ENCODE measurements at regions not wholly inside any gene's neighbourhood (a gene's known extent, or its start where the extent isn't known, plus 50 kb on each side); places are given as distances from the start of the nearest gene placed in this dataset.

DNA sequence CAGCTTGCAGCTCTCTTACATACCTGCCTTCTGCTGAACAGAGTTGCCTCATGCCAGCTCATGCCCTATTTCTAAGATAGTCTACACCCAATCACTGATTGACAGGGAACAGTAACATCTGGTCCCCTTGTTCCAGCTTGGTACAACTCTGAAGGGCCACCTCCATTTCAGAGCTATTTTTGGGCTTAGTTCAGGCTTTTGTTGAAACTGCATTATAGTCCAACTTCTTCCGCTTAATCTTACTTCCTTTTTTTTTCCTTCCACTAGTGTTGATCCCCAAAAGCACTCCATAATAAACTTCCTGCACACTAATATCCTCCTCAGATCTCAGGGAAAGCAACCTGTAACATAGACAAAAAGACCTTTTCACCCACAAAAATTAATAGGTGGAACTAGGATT is 65.7 kb upstream of the TNFRSF21 start:
- no peak overlapping the region for H3K4ac ChIP-seq (ENCODE audit: low read depth, low read length)
- intact Hi-C loops (cut with micrococcal nuclease): no loop called here
- H4K8ac ChIP-seq (ENCODE audit: low read depth in 2 of 2, low read length in 2 of 2): no peak overlapping the region
- H3K4me2 ChIP-seq (ENCODE audit: low read depth, low read length): no peak overlapping the region
- no peak overlapping the region for H2AK5ac ChIP-seq (ENCODE audit: low read depth, low read length)
- no peak overlapping the region for H3K18ac ChIP-seq (ENCODE audit: low read depth, low read length)
- H2BK5ac ChIP-seq (ENCODE audit: low read depth, low read length, poor library complexity, severe bottlenecking): no peak overlapping the region
- H2AK9ac ChIP-seq (replicated peaks; ENCODE audit: low read depth, low read length, poor library complexity): no peak overlapping the region
- H2BK120ac ChIP-seq (ENCODE audit: low read depth, low read length): no peak overlapping the region
- H2BK15ac ChIP-seq (ENCODE audit: low read depth, low read length): no peak overlapping the region
- H3K36me3 ChIP-seq (ENCODE audit: control insufficient read depth, insufficient read depth, low read length): no peaks in the 10 kb centered on the region
- H3K27ac ChIP-seq (ENCODE audit: insufficient read depth, low read length): no peak overlapping the region
- H3K56ac ChIP-seq (ENCODE audit: extremely low read depth, insufficient read depth, low read length): no peak overlapping the region
- no peaks in the 10 kb centered on the region for H3K4me1 ChIP-seq (ENCODE audit: control insufficient read depth, insufficient read depth, low read length)
- H3K9me1 ChIP-seq (ENCODE audit: insufficient read depth, low read length): no peaks in the 10 kb centered on the region
- H3K79me1 ChIP-seq (ENCODE audit: low read depth in 1 of 2, low read length in 2 of 2): no peaks in the 10 kb centered on the region
- no peaks in the 10 kb centered on the region for H3K9me3 ChIP-seq (ENCODE audit: control insufficient read depth, insufficient read depth, low read length)
- no peak overlapping the region for H3K9ac ChIP-seq (ENCODE audit: low read depth, low read length)
- H3K14ac ChIP-seq (replicated peaks; ENCODE audit: low read depth, low read length): no peak overlapping the region
- in situ Hi-C loops (cut with MboI; ENCODE audit: low sequenced_read_pairs): no loop called here
- H2AFZ ChIP-seq (replicated peaks; ENCODE audit: low read length, poor library complexity): no peak overlapping the region
- H3K23ac ChIP-seq (ENCODE audit: low read depth, low read length): no peak overlapping the region
- TF ChIP-seq, protein P1, sequence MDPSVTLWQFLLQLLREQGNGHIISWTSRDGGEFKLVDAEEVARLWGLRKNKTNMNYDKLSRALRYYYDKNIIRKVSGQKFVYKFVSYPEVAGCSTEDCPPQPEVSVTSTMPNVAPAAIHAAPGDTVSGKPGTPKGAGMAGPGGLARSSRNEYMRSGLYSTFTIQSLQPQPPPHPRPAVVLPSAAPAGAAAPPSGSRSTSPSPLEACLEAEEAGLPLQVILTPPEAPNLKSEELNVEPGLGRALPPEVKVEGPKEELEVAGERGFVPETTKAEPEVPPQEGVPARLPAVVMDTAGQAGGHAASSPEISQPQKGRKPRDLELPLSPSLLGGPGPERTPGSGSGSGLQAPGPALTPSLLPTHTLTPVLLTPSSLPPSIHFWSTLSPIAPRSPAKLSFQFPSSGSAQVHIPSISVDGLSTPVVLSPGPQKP (IDR thresholded peaks at IDR 0.05; ENCODE audit: borderline replicate concordance, low read depth, low read length): no peak
- TF ChIP-seq, protein P2, sequence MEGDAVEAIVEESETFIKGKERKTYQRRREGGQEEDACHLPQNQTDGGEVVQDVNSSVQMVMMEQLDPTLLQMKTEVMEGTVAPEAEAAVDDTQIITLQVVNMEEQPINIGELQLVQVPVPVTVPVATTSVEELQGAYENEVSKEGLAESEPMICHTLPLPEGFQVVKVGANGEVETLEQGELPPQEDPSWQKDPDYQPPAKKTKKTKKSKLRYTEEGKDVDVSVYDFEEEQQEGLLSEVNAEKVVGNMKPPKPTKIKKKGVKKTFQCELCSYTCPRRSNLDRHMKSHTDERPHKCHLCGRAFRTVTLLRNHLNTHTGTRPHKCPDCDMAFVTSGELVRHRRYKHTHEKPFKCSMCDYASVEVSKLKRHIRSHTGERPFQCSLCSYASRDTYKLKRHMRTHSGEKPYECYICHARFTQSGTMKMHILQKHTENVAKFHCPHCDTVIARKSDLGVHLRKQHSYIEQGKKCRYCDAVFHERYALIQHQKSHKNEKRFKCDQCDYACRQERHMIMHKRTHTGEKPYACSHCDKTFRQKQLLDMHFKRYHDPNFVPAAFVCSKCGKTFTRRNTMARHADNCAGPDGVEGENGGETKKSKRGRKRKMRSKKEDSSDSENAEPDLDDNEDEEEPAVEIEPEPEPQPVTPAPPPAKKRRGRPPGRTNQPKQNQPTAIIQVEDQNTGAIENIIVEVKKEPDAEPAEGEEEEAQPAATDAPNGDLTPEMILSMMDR (conservative IDR thresholded peaks at IDR 0.05; ENCODE audit: low read depth, low read length): no peak
- TF ChIP-seq MAFK (IDR thresholded peaks at IDR 0.05; ENCODE audit: low read depth, low read length) (no peak), RFX5 (IDR thresholded peaks at IDR 0.05; ENCODE audit: low read depth, low read length) (no peak), POLR2A (IDR thresholded peaks at IDR 0.05; ENCODE audit: low read depth, low read length) (no peak), CHD1 (IDR thresholded peaks at IDR 0.05; ENCODE audit: low read depth, low read length) (no peak), RCOR1 (IDR thresholded peaks at IDR 0.05; ENCODE audit: insufficient replicate concordance, low read length) (no peak), NFE2L2 (IDR thresholded peaks at IDR 0.05; ENCODE audit: low read depth, low read length) (no peak), CEBPB (IDR thresholded peaks at IDR 0.05; ENCODE audit: low read depth, low read length) (no peak)
- TF ChIP-seq, protein P3, sequence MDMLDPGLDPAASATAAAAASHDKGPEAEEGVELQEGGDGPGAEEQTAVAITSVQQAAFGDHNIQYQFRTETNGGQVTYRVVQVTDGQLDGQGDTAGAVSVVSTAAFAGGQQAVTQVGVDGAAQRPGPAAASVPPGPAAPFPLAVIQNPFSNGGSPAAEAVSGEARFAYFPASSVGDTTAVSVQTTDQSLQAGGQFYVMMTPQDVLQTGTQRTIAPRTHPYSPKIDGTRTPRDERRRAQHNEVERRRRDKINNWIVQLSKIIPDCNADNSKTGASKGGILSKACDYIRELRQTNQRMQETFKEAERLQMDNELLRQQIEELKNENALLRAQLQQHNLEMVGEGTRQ (IDR thresholded peaks at IDR 0.05; ENCODE audit: low read depth, low read length): no peak
- dilution Hi-C loops (cut with HindIII; ENCODE audit: low sequenced_read_pairs, unreplicated experiment): no loop called here
- DNase-seq (no peak), ATAC-seq (ENCODE audit: low read depth) (no peak)
- no peak overlapping the region for H4K5ac ChIP-seq (ENCODE audit: low read depth, low read length)
- BruUV-seq (replicated peaks): no TSS peak
- H4K91ac ChIP-seq (ENCODE audit: insufficient read depth, low read depth, low read length): no peak overlapping the region
- WGBS, 2 experiments (ENCODE audit: extremely low coverage in 2 of 2, insufficient read length in 1 of 2): no CpG with 5 or more reads among the region's 1 CpG
- no peak overlapping the region for H2BK20ac ChIP-seq (ENCODE audit: low read depth, low read length)
- no peak overlapping the region for H3K4me3 ChIP-seq (ENCODE audit: insufficient read depth, low read depth, low read length)
- CTCF ChIA-PET: interaction anchor here (0.6 to 0.8 kb wide), 2 partner anchors 10 to 382 kb away, joined by 3 read pairs; no protein-coding TSS in a partner anchor
- no peaks in the 10 kb centered on the region for H4K20me1 ChIP-seq (ENCODE audit: insufficient read depth, low read length)
- POLR2A ChIA-PET (ENCODE audit: unreplicated experiment): no interaction called here
- no peaks in the 10 kb centered on the region; the same call in 1 of the 2 replicates for H3K27me3 ChIP-seq (ENCODE audit: control insufficient read depth, insufficient read depth, low read length)

Measured in IMR-90 (cell line).